H1 (cell line): ENCODE measurements at regions not wholly inside any gene's neighbourhood (a gene's known extent, or its start where the extent isn't known, plus 50 kb on each side); places are given as distances from the start of the nearest gene placed in this dataset.

Experiments used
- CTCF ChIA-PET: fragments of 300-600 bp; sonication (Branson Sonifier 250); formaldehyde crosslinking; loops from one replicate; lab custom pipeline; 2021; ENCODE audit not compliant: partially characterized antibody; lab: Charles Lee
- POLR2A ChIA-PET: fragments of 300-600 bp; sonication (Branson Sonifier 250); formaldehyde crosslinking; loops from one replicate; lab custom pipeline; 2021; ENCODE audit warnings: inconsistent platforms; ENCODE audit not compliant: partially characterized antibody; lab: Charles Lee
- DNase-seq, 2 experiments: peaks; one replicate each; pipeline versions ENCODE4 v3.0.0 to v3.0.0-alpha.2; 2010 to 2022; ENCODE audit warnings: low spot score in 2 of 2, low read depth in 1 of 2, mixed read lengths in 1 of 2
- FAIRE-seq: peaks from 2 replicates; lab custom pipeline; 2011; peaks lifted over from hg19 to GRCh38; lab: Jason Lieb, UNC
- H2AFZ ChIP-seq: 2 replicates; pipeline ENCODE4 v1.8.1; 2012; ENCODE audit warnings: low read length, inconsistent platforms
- H2AK5ac ChIP-seq: 2 replicates; pipeline ENCODE4 v1.6.1; 2013; ENCODE audit warnings: low read depth, low read length
- H2BK120ac ChIP-seq: replicated peaks from 2 replicates; pipeline ENCODE3; 2013; ENCODE audit warnings: low read depth, low read length, inconsistent platforms
- H2BK12ac ChIP-seq: 2 replicates; pipeline ENCODE4 v1.6.1; 2013; ENCODE audit warnings: low read depth, low read length
- H2BK15ac ChIP-seq: 2 replicates; pipeline ENCODE4 v1.6.1; 2013; ENCODE audit warnings: low read length
- H2BK20ac ChIP-seq: 2 replicates; pipeline ENCODE4 v1.6.1; 2013; ENCODE audit warnings: low read length
- H2BK5ac ChIP-seq: 2 replicates; pipeline ENCODE4 v1.6.1; 2013; ENCODE audit warnings: low read depth, low read length
- H3K14ac ChIP-seq: 2 replicates; pipeline ENCODE4 v1.6.1; 2013; ENCODE audit warnings: inconsistent platforms; ENCODE audit not compliant: insufficient read length
- H3K18ac ChIP-seq: 2 replicates; pipeline ENCODE4 v1.6.1; 2013; ENCODE audit warnings: low read length; ENCODE audit errors: extremely low read depth
- H3K23ac ChIP-seq: 2 replicates; pipeline ENCODE4 v1.6.1; 2013; ENCODE audit warnings: inconsistent platforms; ENCODE audit not compliant: insufficient read length
- H3K23me2 ChIP-seq: 2 replicates; pipeline ENCODE4 v1.6.1; 2013; ENCODE audit warnings: low read depth, low read length
- H3K27ac ChIP-seq: 2 replicates; pipeline ENCODE4 v1.6.1; 2011; ENCODE audit warnings: low read depth, low read length, inconsistent platforms
- H3K27me3 ChIP-seq, 4 experiments: replicated peaks in 1 of 4; 1 replicate in 1 of 4; 2 replicates in 3 of 4; pipeline versions ENCODE4 v1.6.1 to v1.8.1; 2011 to 2013; ENCODE audit warnings: low read length in 3 of 4, mild to moderate bottlenecking in 3 of 4, inconsistent platforms in 2 of 4, mixed read lengths in 2 of 4, moderate library complexity in 1 of 4; ENCODE audit not compliant: control insufficient read depth in 3 of 4, insufficient read depth in 3 of 4; ENCODE audit errors: extremely low read depth in 1 of 4
- H3K36me3 ChIP-seq, 4 experiments: 2 replicates each; pipeline versions ENCODE4 v1.6.1 to v1.8.1; 2011 to 2013; ENCODE audit warnings: mild to moderate bottlenecking in 4 of 4, low read length in 3 of 4, moderate library complexity in 2 of 4, control low read depth in 1 of 4, inconsistent platforms in 1 of 4; ENCODE audit not compliant: insufficient read depth in 4 of 4, control insufficient read depth in 2 of 4
- H3K4ac ChIP-seq: replicated peaks from 2 replicates; pipeline ENCODE3; 2013; ENCODE audit warnings: low read length, low read depth, mixed read lengths, inconsistent platforms; ENCODE audit not compliant: insufficient read length
- H3K4me1 ChIP-seq, 4 experiments: replicated peaks in 1 of 4; 1 replicate in 1 of 4; 2 replicates in 3 of 4; pipeline versions ENCODE4 v1.6.1 to v1.8.1; 2011 to 2013; ENCODE audit warnings: low read length in 3 of 4, inconsistent platforms in 2 of 4, mixed read lengths in 1 of 4; ENCODE audit not compliant: insufficient read depth in 4 of 4, control insufficient read depth in 3 of 4
- H3K4me2 ChIP-seq, 2 experiments: 2 replicates each; pipeline versions ENCODE4 v1.6.1 to v1.8.1; 2011 to 2013; ENCODE audit warnings: low read depth in 2 of 2, low read length in 2 of 2, control low read depth in 1 of 2, inconsistent platforms in 1 of 2, mild to moderate bottlenecking in 1 of 2; ENCODE audit not compliant: insufficient read depth in 1 of 2
- H3K4me3 ChIP-seq, 4 experiments: fragments of 200-600, 300-600 bp in 1 of 4; sonication (generic), shearing (Covaris generic), sonication (Bioruptor Twin) in 1 of 4; 2 replicates each; pipeline versions ENCODE4 v1.5.1 to v1.8.1; 2011 to 2016; ENCODE audit warnings: low read length in 4 of 4, low read depth in 3 of 4, control low read depth in 2 of 4, inconsistent platforms in 2 of 4, mild to moderate bottlenecking in 2 of 4, mixed read lengths in 1 of 4, moderate library complexity in 1 of 4; ENCODE audit not compliant: insufficient read depth in 2 of 4; ENCODE audit errors: extremely low read depth in 1 of 4
- H3K56ac ChIP-seq: replicated peaks from 2 replicates; pipeline ENCODE3; 2013; ENCODE audit warnings: low read depth, mild to moderate bottlenecking, mixed read lengths, low read length, inconsistent platforms; ENCODE audit not compliant: insufficient read length
- H3K79me1 ChIP-seq: 2 replicates; pipeline ENCODE4 v1.6.1; 2013; ENCODE audit warnings: low read depth, low read length, control low read depth
- H3K79me2 ChIP-seq, 2 experiments: 2 replicates each; pipeline versions ENCODE4 v1.6.1 to v1.8.1; 2012 to 2013; ENCODE audit warnings: low read length in 2 of 2, mild to moderate bottlenecking in 2 of 2, inconsistent platforms in 1 of 2; ENCODE audit not compliant: insufficient read depth in 2 of 2, control insufficient read depth in 1 of 2
- H3K9ac ChIP-seq, 4 experiments: replicated peaks in 1 of 4; 1 replicate in 1 of 4; 2 replicates in 3 of 4; pipeline versions ENCODE4 v1.6.1 to v1.8.1; 2011 to 2013; ENCODE audit warnings: low read depth in 3 of 4, low read length in 3 of 4, control low read depth in 2 of 4, mild to moderate bottlenecking in 2 of 4, moderate library complexity in 2 of 4, inconsistent platforms in 1 of 4; ENCODE audit errors: extremely low read depth in 1 of 4
- H3K9me3 ChIP-seq, 2 experiments: 2 replicates each; pipeline versions ENCODE4 v1.6.1 to v1.8.1; 2012 to 2013; ENCODE audit warnings: mild to moderate bottlenecking in 2 of 2, moderate library complexity in 2 of 2, control low read depth in 1 of 2, inconsistent platforms in 1 of 2, low read depth in 1 of 2, low read length in 1 of 2, mixed read lengths in 1 of 2; ENCODE audit not compliant: insufficient read depth in 2 of 2
- H4K20me1 ChIP-seq, 2 experiments: replicated peaks in 1 of 2; 2 replicates each; pipeline versions ENCODE3 to v1.8.1; 2011 to 2013; ENCODE audit warnings: inconsistent platforms in 2 of 2, low read length in 2 of 2, mild to moderate bottlenecking in 1 of 2; ENCODE audit not compliant: insufficient read depth in 2 of 2, control insufficient read depth in 1 of 2
- H4K5ac ChIP-seq: 2 replicates; pipeline ENCODE4 v1.6.1; 2013; ENCODE audit warnings: low read length, low read depth, mixed read lengths, inconsistent platforms; ENCODE audit not compliant: insufficient read length
- H4K8ac ChIP-seq: 2 replicates; pipeline ENCODE4 v1.8.0; 2013; ENCODE audit warnings: mild to moderate bottlenecking, moderate library complexity, low read length, inconsistent platforms; ENCODE audit not compliant: insufficient read depth; ENCODE audit errors: extremely low read depth
- H4K91ac ChIP-seq: replicated peaks from 2 replicates; pipeline ENCODE3; 2013; ENCODE audit warnings: low read length, mixed read lengths, inconsistent platforms; ENCODE audit not compliant: insufficient read length
- CBX8 ChIP-seq: fragments of 300-800, 300-1000 bp; sonication (generic); IDR thresholded peaks from 2 replicates; pipeline ENCODE4 v1.7.1; 2016; ENCODE audit warnings: low read depth, low read length, borderline replicate concordance
- CHD1 ChIP-seq: IDR thresholded peaks from 2 replicates; pipeline ENCODE4 v1.6.1; 2012; ENCODE audit warnings: low read depth, low read length, improper control_type of control experiment
- CTBP2 ChIP-seq: IDR thresholded peaks from 2 replicates; pipeline ENCODE4 v1.7.0; 2011; ENCODE audit warnings: borderline replicate concordance, mild to moderate bottlenecking, moderate library complexity, mixed read lengths, low read length; ENCODE audit not compliant: insufficient read depth, insufficient read length
- E2F6 ChIP-seq: IDR thresholded peaks from 2 replicates; pipeline ENCODE4 v1.6.1; 2012; ENCODE audit warnings: inconsistent platforms
- EGR1 ChIP-seq: IDR thresholded peaks from 2 replicates; pipeline ENCODE4 v1.6.1; 2011; ENCODE audit warnings: low read depth, low read length, borderline replicate concordance
- KDM1A ChIP-seq: fragments of 200-600, 300-600 bp; sonication (generic); IDR thresholded peaks from 2 replicates; pipeline ENCODE4 v1.7.1; 2016; ENCODE audit warnings: mild to moderate bottlenecking, low read length, borderline replicate concordance
- NANOG ChIP-seq: IDR thresholded peaks from 2 replicates; pipeline ENCODE4 v1.6.1; 2011; ENCODE audit warnings: low read length, low read depth, mild to moderate bottlenecking, inconsistent platforms; ENCODE audit not compliant: insufficient read depth, poor library complexity, severe bottlenecking
- POU5F1 ChIP-seq: IDR thresholded peaks from 2 replicates; pipeline ENCODE4 v1.6.1; 2011; ENCODE audit warnings: low read depth, mild to moderate bottlenecking, low read length, moderate library complexity
- RFX5 ChIP-seq: IDR thresholded peaks from 2 replicates; pipeline ENCODE4 v1.6.1; 2011; ENCODE audit warnings: low read depth, low read length, improper control_type of control experiment, borderline replicate concordance
- SIN3A ChIP-seq, 2 experiments: IDR thresholded peaks in 1 of 2; conservative IDR thresholded peaks in 1 of 2; 2 replicates each; pipeline ENCODE4 v1.6.1; 2011 to 2012; ENCODE audit warnings: low read length in 2 of 2, improper control_type of control experiment in 1 of 2, low read depth in 1 of 2, mild to moderate bottlenecking in 1 of 2
- SP1 ChIP-seq: IDR thresholded peaks from 2 replicates; pipeline ENCODE4 v1.6.1; 2011; ENCODE audit warnings: low read depth, low read length
- TAF7 ChIP-seq: optimal IDR thresholded peaks from 2 replicates; pipeline ENCODE3; 2011; ENCODE audit warnings: low read depth, mild to moderate bottlenecking, inconsistent platforms, low read length, moderate library complexity, borderline replicate concordance
- TCF12 ChIP-seq: IDR thresholded peaks from 2 replicates; pipeline ENCODE4 v1.6.1; 2011; ENCODE audit warnings: low read depth, mild to moderate bottlenecking, low read length
- ZNF274 ChIP-seq: IDR thresholded peaks from 2 replicates; pipeline ENCODE4 v1.7.0; 2012; ENCODE audit warnings: low read length, borderline replicate concordance; ENCODE audit errors: extremely low read depth
- WGBS, 2 experiments: shearing (Covaris generic) in 1 of 2; methylation state at CpG; one replicate each; pipeline versions ENCODE4 v1.1.6 to v1.1.7; 2013 to 2015; ENCODE audit warnings: low lambda C conversion rate in 2 of 2, mixed read lengths in 2 of 2, inconsistent platforms in 1 of 2, low coverage in 1 of 2, missing lambda C conversion rate in 1 of 2; ENCODE audit not compliant: insufficient replicate concordance in 2 of 2, insufficient coverage in 1 of 2, insufficient read length in 1 of 2; ENCODE audit errors: extremely low coverage in 1 of 2, missing lambda C conversion rate in 1 of 2; 5-methylcytosine and 5-hydroxymethylcytosine counted together

GRCh38 chr17:17402558-17402957 lies 74.2 kb upstream of the MED9 start:
- CTCF ChIA-PET, result interaction anchor here (0.6 to 2.4 kb wide), 8 partner anchors 9 to 166 kb away, joined by 3 to 10 read pairs (median 3); no protein-coding TSS in a partner anchor
- Histone ChIP-seq H3K23me2 (no peaks in the 10 kb centered on the region), H2AFZ (no peak overlapping the region), H3K9me3 (no peaks in the 10 kb centered on the region), H3K79me2 (no peaks in the 10 kb centered on the region), H2BK12ac (no peak overlapping the region), H3K4ac (no peak overlapping the region), H4K20me1 (no peaks in the 10 kb centered on the region), H3K56ac (no peak overlapping the region), H3K4me2 (no peak overlapping the region), H2BK5ac (no peak overlapping the region), H3K14ac (no peak overlapping the region), H3K27ac (no peak overlapping the region), H3K27me3 (no peaks in the 10 kb centered on the region), H4K91ac (no peak overlapping the region), H3K79me1 (no peaks in the 10 kb centered on the region), H2BK15ac (no peak overlapping the region), H3K9ac (no peak overlapping the region), H4K8ac (no peak overlapping the region), H3K4me3 (no peak overlapping the region), H3K18ac (no peak overlapping the region), H3K23ac (no peak overlapping the region), H2AK5ac (no peak overlapping the region), H3K36me3 (no peaks in the 10 kb centered on the region), H2BK20ac (no peak overlapping the region), H4K5ac (no peak overlapping the region), H3K4me1 (peaks cover 0 to 5% (median 2%) of the 10 kb centered on the region in 4 experiments; a peak in 2 of 7 replicates), H2BK120ac (no peak overlapping the region)
- 91% methylated on average over 6 of the region's 6 CpGs; no CpG with 5 or more reads in 1 of the 2 experiments for WGBS, 2 experiments
- POLR2A ChIA-PET, result no interaction called here
- FAIRE-seq (no peak), DNase-seq (no peak)
- TF ChIP-seq SP1 (no peak), SIN3A (conservative IDR thresholded peaks at IDR 0.05 in 1 of 2, IDR thresholded peaks at IDR 0.05 in 1 of 2; ENCODE audit: low read depth in 1 of 2, low read length in 2 of 2) (no peak), TCF12 (no peak), CBX8 (no peak), CHD1 (no peak), POU5F1 (no peak), KDM1A (no peak), NANOG (no peak), TAF7 (no peak), E2F6 (no peak), ZNF274 (no peak), RFX5 (no peak), CTBP2 (no peak), EGR1 (no peak)
